K562 (cell line): ENCODE measurements at regions not wholly inside any gene's neighbourhood (a gene's known extent, or its start where the extent isn't known, plus 50 kb on each side); places are given as distances from the start of the nearest gene placed in this dataset.

Experiments used
- ATAC-seq: fragments of 200-7000 bp; cut with Tn5 transposase; 3 replicates; pipeline ENCODE4 v1.9.1; 2020; ENCODE audit warnings: moderate library complexity
- BruUV-seq: library from RNA; stranded (reverse); fragments of 400-500 nt; replicated peaks from 2 replicates; lab custom pipeline; 2021; lab: Mats Ljungman, UMichigan
- CTCF ChIA-PET: fragments of 300-600 bp; formaldehyde crosslinking; extraction: SDS; loops from one replicate; lab custom pipeline; 2021; ENCODE audit warnings: low intra/inter-chr PET ratio; lab: Yijun Ruan, JAX
- POLR2A ChIA-PET: fragments of 300-600, 350-650 bp; sonication (Branson Sonifier 250); formaldehyde crosslinking; extraction: SDS; loops from one replicate; lab custom pipeline; 2021; ENCODE audit warnings: antibody characterized with exemption, inconsistent platforms; lab: Yijun Ruan, JAX
- DNase-seq, 4 experiments: peaks; one replicate each; pipeline versions ENCODE4 v3.0.0 to v3.0.0-alpha.2; 2011 to 2018; ENCODE audit warnings: low spot score in 3 of 4, mixed read lengths in 3 of 4; ENCODE audit errors: extremely low read depth in 1 of 4
- FAIRE-seq: peaks from 2 replicates; lab custom pipeline; 2011; peaks lifted over from hg19 to GRCh38; lab: Jason Lieb, UNC
- H2AFZ ChIP-seq: 2 replicates; pipeline ENCODE4 v1.6.0; 2011; ENCODE audit warnings: low read depth, low read length, control low read depth, inconsistent platforms
- H3K27ac ChIP-seq: fragments of 200-600 bp; 3 replicates; pipeline ENCODE4 v1.8.0; 2011; ENCODE audit warnings: low read depth, mild to moderate bottlenecking, control low read depth, inconsistent platforms, low read length, moderate library complexity, mixed read lengths; ENCODE audit errors: extremely low read depth
- H3K27me3 ChIP-seq, 2 experiments: fragments of 300-600 bp in 1 of 2; 2 replicates in 1 of 2; 3 replicates in 1 of 2; pipeline versions ENCODE4 v1.6.0 to v1.8.0; 2011; ENCODE audit warnings: inconsistent platforms in 2 of 2, low read length in 2 of 2, mild to moderate bottlenecking in 1 of 2, mixed read lengths in 1 of 2, moderate library complexity in 1 of 2; ENCODE audit not compliant: control insufficient read depth in 2 of 2, insufficient read depth in 2 of 2
- H3K36me3 ChIP-seq: fragments of 300-600 bp; 3 replicates; pipeline ENCODE4 v1.8.0; 2011; ENCODE audit warnings: mild to moderate bottlenecking, low read length, inconsistent platforms; ENCODE audit not compliant: control insufficient read depth, insufficient read depth
- H3K4me1 ChIP-seq, 2 experiments: fragments of 200-600 bp in 1 of 2; replicated peaks in 1 of 2; 2 replicates in 1 of 2; 3 replicates in 1 of 2; pipeline versions ENCODE4 v1.5.1 to v1.8.0; 2011; ENCODE audit warnings: inconsistent platforms in 2 of 2, low read length in 2 of 2, mild to moderate bottlenecking in 1 of 2, mixed read lengths in 1 of 2, moderate library complexity in 1 of 2; ENCODE audit not compliant: control insufficient read depth in 2 of 2, insufficient read depth in 2 of 2
- H3K4me2 ChIP-seq: 2 replicates; pipeline ENCODE4 v1.6.1; 2011; ENCODE audit warnings: low read length, control low read depth, inconsistent platforms, mixed read lengths; ENCODE audit not compliant: insufficient read depth
- H3K4me3 ChIP-seq: fragments of 200-600 bp; sonication (generic), shearing (Covaris generic); 2 replicates; pipeline ENCODE4 v1.5.1; 2016; ENCODE audit warnings: control low read depth, inconsistent platforms
- H3K79me2 ChIP-seq: fragments of 200-600 bp; 3 replicates; pipeline ENCODE4 v1.8.0; 2011; ENCODE audit warnings: low read length, inconsistent platforms; ENCODE audit not compliant: control insufficient read depth, insufficient read depth
- H3K9ac ChIP-seq, 2 experiments: 2 replicates each; pipeline versions ENCODE4 v1.6.0 to v1.6.1; 2011; ENCODE audit warnings: low read depth in 2 of 2, low read length in 2 of 2, control low read depth in 1 of 2, inconsistent platforms in 1 of 2, mild to moderate bottlenecking in 1 of 2, mixed read lengths in 1 of 2; ENCODE audit not compliant: insufficient read depth in 1 of 2
- H3K9me1 ChIP-seq: one replicate; pipeline ENCODE4 v1.6.0; 2011; ENCODE audit warnings: inconsistent platforms, mild to moderate bottlenecking, low read length, moderate library complexity; ENCODE audit not compliant: control insufficient read depth, insufficient read depth
- H3K9me3 ChIP-seq: replicated peaks from 2 replicates; pipeline ENCODE4 v1.5.1; 2011; ENCODE audit warnings: low read depth, low read length, inconsistent platforms; ENCODE audit not compliant: control insufficient read depth, insufficient read depth
- H4K20me1 ChIP-seq: replicated peaks from 2 replicates; pipeline ENCODE4 v1.6.1; 2011; ENCODE audit warnings: low read length, inconsistent platforms, mixed read lengths; ENCODE audit not compliant: control insufficient read depth, insufficient read depth
- E2F1 ChIP-seq: sonication (generic); formaldehyde crosslinking; IDR thresholded peaks from 2 replicates; pipeline ENCODE4 v1.8.1; 2023; ENCODE audit warnings: mild to moderate bottlenecking, missing genetic modification reagents, moderate library complexity
- ELK1 ChIP-seq: sonication (generic); formaldehyde crosslinking; IDR thresholded peaks from 2 replicates; pipeline ENCODE4 v1.8.1; 2022; ENCODE audit warnings: missing genetic modification reagents
- MCM5 ChIP-seq: fragments of 450-650 bp; IDR thresholded peaks from 2 replicates; pipeline ENCODE4 v1.6.1; 2016; ENCODE audit warnings: low read depth
- MLLT1 ChIP-seq, 2 experiments: fragments of 450-650 bp; IDR thresholded peaks; 2 replicates each; pipeline ENCODE4 v1.6.1; 2016
- NFIC ChIP-seq: fragments of 450-650 bp; IDR thresholded peaks from 2 replicates; pipeline ENCODE4 v1.6.1; 2017; ENCODE audit warnings: mild to moderate bottlenecking, inconsistent platforms
- RBM17 ChIP-seq: fragments of 200-400 bp; formaldehyde crosslinking; IDR thresholded peaks from 2 replicates; pipeline ENCODE4 v1.6.1; 2017; ENCODE audit warnings: low read depth, mild to moderate bottlenecking, low read length, borderline replicate concordance
- ZHX1 ChIP-seq: fragments of 150-350 bp; conservative IDR thresholded peaks from 2 replicates; pipeline ENCODE4 v1.6.1; 2014; ENCODE audit warnings: low read length
- WGBS: fragments of 100-300 bp; shearing (Covaris generic); methylation state at CpG from one replicate; pipeline ENCODE4 v1.1.6; 2016; ENCODE audit warnings: low coverage, mixed read lengths; ENCODE audit not compliant: insufficient coverage; ENCODE audit errors: missing lambda C conversion rate; 5-methylcytosine and 5-hydroxymethylcytosine counted together
- in situ Hi-C: fragments of 300-500 bp; cut with MboI; formaldehyde crosslinking; loops from 4 replicates; pipeline ENCODE4 v1.15.0; 2018; ENCODE audit warnings: inconsistent platforms, mixed read lengths
- intact Hi-C: fragments of 100-400 bp; cut with micrococcal nuclease; formaldehyde crosslinking; loops from 2 replicates; pipeline ENCODE4 v1.14.2; 2022

GRCh38 chr7:155913719-155914118, 101.5 kb upstream of the SHH start:
- Histone ChIP-seq H3K27me3 (peaks cover 8 to 69% of the 10 kb centered on the region in 2 experiments; a peak in 4 of 5 replicates), H3K9me3 (no peaks in the 10 kb centered on the region), H3K9ac (no peak overlapping the region), H3K27ac (no peak overlapping the region), H3K9me1 (no peaks in the 10 kb centered on the region), H3K79me2 (no peaks in the 10 kb centered on the region), H3K36me3 (no peaks in the 10 kb centered on the region), H3K4me2 (no peak overlapping the region), H3K4me1 (peaks cover 0 to 2% of the 10 kb centered on the region in 2 experiments; a peak in 1 of 5 replicates), H4K20me1 (0 out of 2 replicates have a peak, but pooled peaks cover 7% of the 10 kb centered on the region), H2AFZ (no peak overlapping the region), H3K4me3 (no peak overlapping the region)
- DNase-seq = no peak
- no peak for FAIRE-seq
- no peak for TF ChIP-seq NFIC
- TF ChIP-seq ELK1 (CRISPR knock-in tag) = no peak
- TF ChIP-seq E2F1 (CRISPR knock-in tag) = no peak
- no peak for TF ChIP-seq RBM17
- no peak for TF ChIP-seq MCM5
- TF ChIP-seq MLLT1 (IDR thresholded peaks at IDR 0.05) = no peak
- no peak for TF ChIP-seq ZHX1
- ChIA-PET POLR2A (interaction anchor here (0.5 kb wide), 1 partner anchor 194 kb away, joined by 3 read pairs; no protein-coding TSS in a partner anchor), CTCF (interaction anchor here (0.6 kb wide), 1 partner anchor 980 kb away, joined by 4 read pairs; no protein-coding TSS in a partner anchor)
- intact Hi-C loops (no loop called here), in situ Hi-C loops (no loop called here)
- no TSS peak for BruUV-seq
- WGBS = 2% methylated on average over 11 of the region's 11 CpGs
- ATAC-seq = no peak
